Uterus (tissue), 3 donors: ENCODE measurements at regions not wholly inside any gene's neighbourhood (a gene's known extent, or its start where the extent isn't known, plus 50 kb on each side); places are given as distances from the start of the nearest gene placed in this dataset.

Source experiments
- DNase-seq, 2 donors: peaks; one replicate each; pipeline ENCODE4 v3.0.0-alpha.2; 2019 to 2020
- H3K27ac ChIP-seq, 2 donors: fragments of 200-600 bp; sonication (generic); 1 replicate in 1 of 2; 2 replicates in 1 of 2; pipeline ENCODE4 v1.5.1; 2016 to 2018
- H3K27me3 ChIP-seq, 2 donors: fragments of 200-600 bp; sonication (generic); one replicate each; pipeline ENCODE4 v1.5.1; 2018 to 2019; ENCODE audit warnings: control low read depth in 1 of 2
- H3K36me3 ChIP-seq, 2 donors: fragments of 200-600 bp; sonication (generic); one replicate each; pipeline ENCODE4 v1.5.1; 2019; ENCODE audit warnings: control low read depth in 1 of 2
- H3K4me1 ChIP-seq, 2 donors: fragments of 200-600 bp; sonication (generic); one replicate each; pipeline ENCODE4 v1.5.1; 2018 to 2019; ENCODE audit warnings: control low read depth in 1 of 2
- H3K4me3 ChIP-seq, 2 donors: fragments of 200-600 bp; sonication (generic); 1 replicate in 1 of 2; 2 replicates in 1 of 2; pipeline ENCODE4 v1.5.1; 2018 to 2019; ENCODE audit warnings: mild to moderate bottlenecking in 1 of 2
- H3K9me3 ChIP-seq, 2 donors: fragments of 200-600 bp; sonication (generic); one replicate each; pipeline ENCODE4 v1.5.1; 2019; ENCODE audit warnings: control low read depth in 1 of 2
- CTCF ChIP-seq, 4 experiments: fragments of 200-600 bp in 2 of 4; fragments of 450-650 bp in 2 of 4; sonication (generic) in 2 of 4; IDR thresholded peaks; one replicate each; pipeline ENCODE4 v1.5.1; 2016 to 2019; ENCODE audit warnings: antibody characterized with exemption in 4 of 4, mild to moderate bottlenecking in 2 of 4, moderate library complexity in 1 of 4
- POLR2A ChIP-seq, 2 donors: fragments of 450-650 bp; IDR thresholded peaks; one replicate each; pipeline ENCODE4 v1.6.1; 2016; ENCODE audit warnings: antibody characterized with exemption in 2 of 2, mild to moderate bottlenecking in 1 of 2, moderate library complexity in 1 of 2
- intact Hi-C: fragments of 100-400 bp; cut with DNase I; formaldehyde crosslinking; loops from one replicate; pipeline ENCODE4 v1.15.1; 2023; ENCODE audit warnings: low total_unique reads
- donor health status: DM: yes; HTN: yes; CAD: no.

- DNase-seq: no peak
- H3K27me3 ChIP-seq: no peaks in the 10 kb centered on the region
- H3K27ac ChIP-seq: no peak overlapping the region
- H3K4me3 ChIP-seq: no peak overlapping the region
- no peaks in the 10 kb centered on the region for H3K9me3 ChIP-seq
- no peaks in the 10 kb centered on the region for H3K4me1 ChIP-seq
- intact Hi-C loops: no loop called here
- H3K36me3 ChIP-seq: no peaks in the 10 kb centered on the region
- TF ChIP-seq CTCF (IDR thresholded peaks at IDR 0.05) (no peak), POLR2A (IDR thresholded peaks at IDR 0.05) (no peak)
Measured at GRCh38 chr1:228982637-228983036, 247.4 kb downstream of the RHOU start.

DNA sequence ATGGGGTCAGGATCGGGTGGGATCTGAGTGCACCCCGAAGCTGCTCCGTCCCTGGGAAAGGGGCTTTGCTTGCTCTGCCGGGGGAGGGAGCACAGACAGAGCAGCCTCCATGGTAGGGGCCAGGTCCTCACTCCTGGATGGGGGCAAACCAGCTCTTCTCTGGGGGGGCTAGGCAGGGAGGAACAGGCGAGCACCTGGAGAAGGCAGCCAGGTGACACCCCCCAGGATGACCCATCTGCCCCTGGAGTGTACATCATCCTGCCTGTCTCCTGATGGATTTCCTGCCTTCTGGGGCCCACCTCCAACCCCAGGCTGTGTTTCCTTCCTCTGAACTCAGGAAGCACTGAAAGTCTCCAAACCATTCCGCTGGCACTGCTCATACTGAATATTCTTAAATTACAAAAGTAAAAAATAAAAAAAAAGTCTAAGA lies 248.0 kb downstream of the RHOU start:
- Histone ChIP-seq H3K27ac (no peak overlapping the region), H3K27me3 (no peaks in the 10 kb centered on the region), H3K4me3 (no peak overlapping the region), H3K36me3 (no peaks in the 10 kb centered on the region), H3K9me3 (no peaks in the 10 kb centered on the region), H3K4me1 (no peaks in the 10 kb centered on the region)
- DNase-seq: peak in 1 of 2 donors; percentile 3
- intact Hi-C loops: no loop called here
- TF ChIP-seq POLR2A (IDR thresholded peaks at IDR 0.05) (no peak), CTCF (IDR thresholded peaks at IDR 0.05) (no peak)

GRCh38 chr1:228983661-228984060 lies 248.4 kb downstream of the RHOU start:
- intact Hi-C loops: no loop called here
- H3K27ac ChIP-seq: no peak overlapping the region
- DNase-seq: no peak

DNA sequence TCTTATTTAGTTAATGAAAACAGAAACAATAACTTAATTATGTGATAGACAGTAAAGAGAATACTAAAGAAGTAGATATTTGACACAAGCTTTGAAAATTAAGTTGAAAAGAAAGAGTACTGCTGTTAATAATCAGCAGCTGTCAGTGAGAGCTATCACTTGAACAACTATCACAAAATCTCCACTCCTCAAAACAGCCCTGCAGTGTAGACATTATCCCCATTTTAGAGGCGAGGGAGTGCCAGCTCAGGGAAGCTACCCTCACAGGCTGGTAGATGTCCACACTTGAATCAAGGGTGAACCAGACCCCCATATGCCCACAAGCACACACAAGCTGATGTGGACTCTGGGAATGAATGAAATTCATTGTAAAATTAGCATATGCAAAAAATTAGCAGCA lies 248.8 kb downstream of the RHOU start:
- H3K36me3 ChIP-seq: no peaks in the 10 kb centered on the region
- no peaks in the 10 kb centered on the region for H3K4me1 ChIP-seq
- TF ChIP-seq POLR2A (IDR thresholded peaks at IDR 0.05) (no peak), CTCF (IDR thresholded peaks at IDR 0.05) (no peak)
- DNase-seq: no peak
- no peak overlapping the region for H3K27ac ChIP-seq
- H3K27me3 ChIP-seq: no peaks in the 10 kb centered on the region
- H3K9me3 ChIP-seq: no peaks in the 10 kb centered on the region
- H3K4me3 ChIP-seq: no peak overlapping the region
- intact Hi-C loops: no loop called here

More at GRCh38 chr1:228983661-228984060, 248.4 kb downstream of the RHOU start:
- H3K27me3 ChIP-seq: no peaks in the 10 kb centered on the region
- H3K36me3 ChIP-seq: no peaks in the 10 kb centered on the region
- no peaks in the 10 kb centered on the region for H3K4me1 ChIP-seq
- no peaks in the 10 kb centered on the region for H3K9me3 ChIP-seq
- TF ChIP-seq CTCF (IDR thresholded peaks at IDR 0.05): no peak
- TF ChIP-seq POLR2A (IDR thresholded peaks at IDR 0.05): no peak
- no peak overlapping the region for H3K4me3 ChIP-seq

- no peaks in the 10 kb centered on the region for H3K27me3 ChIP-seq
- H3K27ac ChIP-seq: no peak overlapping the region
- intact Hi-C loops: no loop called here
- H3K4me1 ChIP-seq: no peaks in the 10 kb centered on the region
- H3K36me3 ChIP-seq: no peaks in the 10 kb centered on the region
- no peak overlapping the region for H3K4me3 ChIP-seq
- no peaks in the 10 kb centered on the region for H3K9me3 ChIP-seq
- no peak for DNase-seq
- TF ChIP-seq POLR2A (IDR thresholded peaks at IDR 0.05) (no peak), CTCF (IDR thresholded peaks at IDR 0.05) (no peak)
Measured at GRCh38 chr1:228984646-228985631, 249.7 kb downstream of the RHOU start.
